Trophoblast cell (in vitro differentiated cells and primary cell): ENCODE measurements at regions not wholly inside any gene's neighbourhood (a gene's known extent, or its start where the extent isn't known, plus 50 kb on each side); places are given as distances from the start of the nearest gene placed in this dataset.
A peak's percentile ranks its signal among the peaks of the same experiment; 100 is the strongest.

Experiments
- DNase-seq, 2 donors: peaks; one replicate each; pipeline ENCODE4 v3.0.0-alpha.2; 2016
- H2AFZ ChIP-seq: 2 replicates; pipeline ENCODE4 v1.6.1; 2013; ENCODE audit warnings: low read length, moderate library complexity, mild to moderate bottlenecking; ENCODE audit not compliant: insufficient read depth, poor library complexity
- H2AK5ac ChIP-seq: 2 replicates; pipeline ENCODE4 v1.6.1; 2013; ENCODE audit warnings: mild to moderate bottlenecking, low read length
- H2BK120ac ChIP-seq: 2 replicates; pipeline ENCODE4 v1.6.1; 2013; ENCODE audit warnings: low read length, mild to moderate bottlenecking, moderate library complexity; ENCODE audit not compliant: insufficient read depth, poor library complexity
- H2BK12ac ChIP-seq: 2 replicates; pipeline ENCODE4 v1.6.1; 2013; ENCODE audit warnings: mild to moderate bottlenecking, low read length, moderate library complexity
- H2BK5ac ChIP-seq: 2 replicates; pipeline ENCODE4 v1.6.1; 2013; ENCODE audit warnings: low read length, low read depth, moderate library complexity, mild to moderate bottlenecking; ENCODE audit not compliant: poor library complexity
- H3K14ac ChIP-seq: 2 replicates; pipeline ENCODE4 v1.6.1; 2013; ENCODE audit warnings: mild to moderate bottlenecking, low read length
- H3K18ac ChIP-seq: 2 replicates; pipeline ENCODE4 v1.6.1; 2013; ENCODE audit warnings: mild to moderate bottlenecking, low read length
- H3K23ac ChIP-seq: 2 replicates; pipeline ENCODE4 v1.6.1; 2013; ENCODE audit warnings: low read length
- H3K27ac ChIP-seq: 2 replicates; pipeline ENCODE4 v1.5.1; 2013; ENCODE audit warnings: low read depth, mild to moderate bottlenecking, inconsistent platforms, low read length, moderate library complexity
- H3K27me3 ChIP-seq: 2 replicates; pipeline ENCODE4 v1.6.1; 2013; ENCODE audit warnings: inconsistent platforms, mild to moderate bottlenecking, low read length, moderate library complexity; ENCODE audit not compliant: insufficient read depth
- H3K36me3 ChIP-seq, 2 experiments: 1 replicate in 1 of 2; 2 replicates in 1 of 2; pipeline ENCODE4 v1.6.1; 2013; ENCODE audit warnings: low read length in 2 of 2, mild to moderate bottlenecking in 2 of 2, moderate library complexity in 1 of 2; ENCODE audit not compliant: insufficient read depth in 2 of 2, control insufficient read depth in 1 of 2
- H3K4ac ChIP-seq: 2 replicates; pipeline ENCODE4 v1.6.1; 2013; ENCODE audit warnings: low read depth, mild to moderate bottlenecking, low read length, moderate library complexity
- H3K4me1 ChIP-seq, 2 experiments: 1 replicate in 1 of 2; 2 replicates in 1 of 2; pipeline ENCODE4 v1.6.1; 2013; ENCODE audit warnings: low read length in 2 of 2, mild to moderate bottlenecking in 2 of 2, moderate library complexity in 1 of 2; ENCODE audit not compliant: insufficient read depth in 2 of 2, control insufficient read depth in 1 of 2
- H3K4me2 ChIP-seq: 2 replicates; pipeline ENCODE4 v1.6.1; 2013; ENCODE audit warnings: inconsistent platforms, mild to moderate bottlenecking, low read length, moderate library complexity
- H3K4me3 ChIP-seq: 2 replicates; pipeline ENCODE4 v1.5.1; 2013; ENCODE audit warnings: mild to moderate bottlenecking, low read depth, low read length, inconsistent platforms
- H3K79me1 ChIP-seq: one replicate; pipeline ENCODE4 v1.6.1; 2013; ENCODE audit warnings: low read length
- H3K79me2 ChIP-seq: 2 replicates; pipeline ENCODE4 v1.6.1; 2013; ENCODE audit warnings: low read length, mild to moderate bottlenecking; ENCODE audit not compliant: control insufficient read depth, insufficient read depth, poor library complexity
- H3K9ac ChIP-seq: 2 replicates; pipeline ENCODE4 v1.6.1; 2013; ENCODE audit warnings: mild to moderate bottlenecking, low read length
- H3K9me3 ChIP-seq: 2 replicates; pipeline ENCODE4 v1.6.1; 2013; ENCODE audit warnings: low read depth, mild to moderate bottlenecking, control low read depth, inconsistent platforms, low read length; ENCODE audit not compliant: insufficient read depth
- H4K12ac ChIP-seq: 2 replicates; pipeline ENCODE4 v1.6.1; 2013; ENCODE audit warnings: low read depth, mild to moderate bottlenecking, low read length, moderate library complexity
- H4K8ac ChIP-seq: 2 replicates; pipeline ENCODE4 v1.6.1; 2013; ENCODE audit warnings: low read depth, mild to moderate bottlenecking, low read length, moderate library complexity
- H4K91ac ChIP-seq: one replicate; pipeline ENCODE4 v1.6.1; 2013; ENCODE audit warnings: low read depth, mild to moderate bottlenecking, low read length, moderate library complexity
- WGBS: extraction: QIAGEN DNeasy Blood & Tissue Kit; methylation state at CpG from one replicate; pipeline ENCODE4 v1.1.7; 2013; ENCODE audit warnings: missing lambda C conversion rate; ENCODE audit not compliant: insufficient read length, insufficient coverage; ENCODE audit errors: extremely low coverage; 5-methylcytosine and 5-hydroxymethylcytosine counted together

DNA sequence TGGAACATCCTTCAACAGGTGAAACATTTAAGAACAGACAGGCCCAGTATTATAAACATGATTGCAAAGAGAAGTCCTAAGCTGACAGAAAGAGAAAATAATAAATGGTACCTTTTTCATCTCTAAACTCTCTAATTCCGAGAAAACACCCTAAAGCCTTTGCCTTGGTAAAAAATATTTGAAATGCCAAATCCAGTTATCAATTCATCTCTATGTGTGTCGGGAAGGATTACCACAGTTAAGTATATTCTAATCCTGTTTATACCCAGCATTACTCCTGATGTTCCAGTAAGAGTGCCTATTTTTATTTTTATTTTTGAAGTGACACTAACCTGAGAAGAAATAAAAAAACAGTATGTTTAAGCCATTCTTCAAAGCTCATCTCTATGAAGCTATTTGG lies 219.3 kb upstream of the NANOGP8 start:
- Histone ChIP-seq H3K14ac (no peak overlapping the region), H2AFZ (no peak overlapping the region), H3K27ac (no peak overlapping the region), H3K23ac (no peak overlapping the region), H4K91ac (no peak overlapping the region), H2BK5ac (no peak overlapping the region), H4K12ac (no peak overlapping the region), H3K4ac (no peak overlapping the region), H3K27me3 (no peaks in the 10 kb centered on the region), H2AK5ac (no peak overlapping the region), H3K79me1 (peaks cover 11% of the 10 kb centered on the region), H4K8ac (no peak overlapping the region), H3K4me1 (peaks cover 2% of the 10 kb centered on the region in 2 experiments), H3K9ac (no peak overlapping the region), H2BK120ac (no peak overlapping the region), H3K9me3 (no peaks in the 10 kb centered on the region), H3K18ac (no peak overlapping the region), H2BK12ac (no peak overlapping the region), H3K36me3 (no peaks in the 10 kb centered on the region), H3K4me2 (no peak overlapping the region), H3K79me2 (peaks cover 2% of the 10 kb centered on the region), H3K4me3 (no peak overlapping the region)
- WGBS: no CpG with 5 or more reads among the region's 2 CpGs
- no peak for DNase-seq

DNA sequence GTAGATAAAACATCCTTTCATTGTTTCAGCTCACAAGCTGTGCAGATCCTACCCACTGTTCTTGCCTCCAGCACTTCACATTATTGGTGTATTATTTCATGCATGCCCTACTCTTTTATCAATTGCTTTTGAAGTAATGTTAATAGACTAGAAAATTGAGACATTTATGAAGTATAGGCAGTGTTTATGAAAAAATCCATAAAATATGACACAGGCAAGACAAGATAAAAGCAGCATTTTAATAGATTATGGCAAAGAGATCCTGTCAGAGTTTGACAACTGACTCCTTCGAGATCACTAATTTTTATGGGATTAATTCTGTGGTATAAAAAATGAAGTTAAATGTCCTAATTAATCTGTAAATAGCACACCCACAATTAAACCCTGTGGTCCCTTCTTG lies 217.2 kb upstream of the NANOGP8 start:
- Histone ChIP-seq H2AFZ (no peak overlapping the region), H3K9ac (no peak overlapping the region), H4K91ac (no peak overlapping the region), H3K27ac (no peak overlapping the region), H3K9me3 (peaks cover 3% of the 10 kb centered on the region), H2AK5ac (no peak overlapping the region), H3K14ac (no peak overlapping the region), H3K79me1 (peaks cover 8% of the 10 kb centered on the region), H3K36me3 (no peaks in the 10 kb centered on the region), H2BK120ac (no peak overlapping the region), H3K18ac (no peak overlapping the region), H4K8ac (no peak overlapping the region), H3K23ac (no peak overlapping the region), H3K27me3 (no peaks in the 10 kb centered on the region), H2BK12ac (no peak overlapping the region), H2BK5ac (no peak overlapping the region), H4K12ac (no peak overlapping the region), H3K4ac (no peak overlapping the region), H3K4me2 (no peak overlapping the region), H3K4me3 (no peak overlapping the region), H3K4me1 (peaks cover 2% of the 10 kb centered on the region in 2 experiments), H3K79me2 (peaks cover 4% of the 10 kb centered on the region)
- no CpG with 5 or more reads among the region's 1 CpG for WGBS
- no peak for DNase-seq

DNA sequence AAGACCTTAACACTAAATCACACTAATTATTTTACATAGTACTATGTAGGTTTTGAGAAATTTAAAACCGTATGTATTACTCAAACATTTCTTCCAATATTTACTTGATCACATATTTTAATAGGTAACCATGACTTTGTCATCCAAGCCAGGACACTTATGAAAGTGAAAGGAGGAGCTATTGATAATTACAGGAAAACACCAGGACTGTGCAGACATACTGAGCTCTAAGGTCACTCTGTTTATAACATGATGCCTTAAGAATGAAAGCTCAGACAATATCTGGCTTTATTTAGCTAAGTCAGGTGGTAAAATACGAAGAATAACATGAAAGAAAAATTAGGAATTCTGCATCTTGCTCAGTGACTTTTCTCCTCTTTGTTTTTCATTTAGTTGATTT lies 216.0 kb upstream of the NANOGP8 start:
- Histone ChIP-seq H2BK5ac (no peak overlapping the region), H3K9ac (no peak overlapping the region), H3K27ac (no peak overlapping the region), H3K9me3 (peaks cover 3% of the 10 kb centered on the region), H4K12ac (no peak overlapping the region), H3K18ac (no peak overlapping the region), H3K14ac (no peak overlapping the region), H2AK5ac (no peak overlapping the region), H3K36me3 (no peaks in the 10 kb centered on the region), H3K23ac (no peak overlapping the region), H3K79me2 (peaks cover 2% of the 10 kb centered on the region), H4K91ac (no peak overlapping the region), H3K4me3 (no peak overlapping the region), H3K4me1 (no peaks in the 10 kb centered on the region), H4K8ac (no peak overlapping the region), H3K4me2 (no peak overlapping the region), H2BK12ac (no peak overlapping the region), H2AFZ (no peak overlapping the region), H3K4ac (no peak overlapping the region), H2BK120ac (no peak overlapping the region), H3K27me3 (no peaks in the 10 kb centered on the region), H3K79me1 (peaks cover 3% of the 10 kb centered on the region)
- WGBS: no CpG with 5 or more reads among the region's 2 CpGs
- DNase-seq: no peak

DNA sequence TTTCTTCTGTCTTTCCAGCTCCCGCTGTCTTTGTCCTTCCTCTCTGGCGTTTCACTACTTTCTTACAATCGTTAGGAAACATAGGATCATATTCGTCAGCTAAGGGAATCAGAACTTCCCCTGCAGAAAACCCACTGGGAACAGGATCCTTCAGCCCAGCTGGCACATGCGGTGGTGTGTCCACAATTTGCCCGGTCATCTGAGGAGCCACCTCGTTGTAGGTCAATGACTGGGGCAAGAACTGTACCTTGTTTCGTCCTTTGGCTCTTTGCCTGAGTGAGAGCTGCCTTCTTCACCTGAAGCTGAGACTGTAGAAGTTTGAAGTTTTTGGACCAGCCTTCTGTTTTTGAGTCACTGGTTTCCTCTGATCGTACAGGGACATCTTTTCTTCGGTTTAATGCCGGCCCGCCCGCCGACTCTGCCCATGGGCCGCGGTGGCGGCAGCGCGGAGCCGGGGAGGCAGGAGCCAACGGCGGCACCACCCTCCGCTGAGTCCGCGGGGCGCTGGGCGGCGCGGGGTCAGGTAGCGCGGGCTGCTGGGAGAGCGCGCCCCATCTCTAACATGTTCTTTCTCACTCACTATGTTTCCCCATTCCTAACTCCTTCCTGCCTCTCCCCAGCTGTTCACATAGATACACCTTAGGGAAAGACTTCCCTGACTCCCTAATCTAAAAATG lies 214.1 kb upstream of the NANOGP8 start:
- Histone ChIP-seq H3K27ac (no peak overlapping the region), H3K4me2 (no peak overlapping the region), H4K91ac (peak overlapping the region; percentile 10), H2AFZ (no peak overlapping the region), H3K18ac (no peak overlapping the region), H3K23ac (no peak overlapping the region), H2BK12ac (peak overlapping the region; percentile 72), H2BK120ac (peak overlapping the region; percentile 38), H3K9ac (no peak overlapping the region), H4K8ac (no peak overlapping the region), H3K4ac (no peak overlapping the region), H3K9me3 (peaks cover 3% of the 10 kb centered on the region), H3K14ac (no peak overlapping the region), H3K36me3 (no peaks in the 10 kb centered on the region), H4K12ac (no peak overlapping the region), H3K79me1 (peaks cover 7% of the 10 kb centered on the region), H3K27me3 (no peaks in the 10 kb centered on the region), H2BK5ac (no peak overlapping the region), H2AK5ac (no peak overlapping the region), H3K79me2 (peaks cover 2% of the 10 kb centered on the region), H3K4me1 (peaks cover 0 to 2% of the 10 kb centered on the region in 2 experiments), H3K4me3 (no peak overlapping the region)
- no CpG with 5 or more reads among the region's 33 CpGs for WGBS
- no peak for DNase-seq
